H9 (cell line): ENCODE measurements at regions not wholly inside any gene's neighbourhood (a gene's known extent, or its start where the extent isn't known, plus 50 kb on each side); places are given as distances from the start of the nearest gene placed in this dataset.

ENCODE experiments used
- DNase-seq: peaks from one replicate; pipeline ENCODE4 v3.0.0-alpha.2; 2017
- H2AFZ ChIP-seq: one replicate; pipeline ENCODE4 v1.6.1; 2013; ENCODE audit warnings: mild to moderate bottlenecking, low read length, control low read depth, moderate library complexity
- H2AK5ac ChIP-seq: 2 replicates; pipeline ENCODE4 v1.6.1; 2013; ENCODE audit warnings: low read length, control low read depth, mixed read lengths; ENCODE audit not compliant: insufficient read length
- H2BK120ac ChIP-seq: one replicate; pipeline ENCODE4 v1.6.1; 2013; ENCODE audit warnings: low read depth, mild to moderate bottlenecking, low read length, control low read depth, inconsistent platforms; ENCODE audit not compliant: poor library complexity, severe bottlenecking
- H2BK12ac ChIP-seq: 2 replicates; pipeline ENCODE4 v1.6.1; 2013; ENCODE audit warnings: low read length, control low read depth, mixed read lengths, low read depth; ENCODE audit not compliant: insufficient read length
- H2BK15ac ChIP-seq: 2 replicates; pipeline ENCODE4 v1.6.1; 2013; ENCODE audit warnings: low read depth, low read length, control low read depth
- H2BK20ac ChIP-seq: one replicate; pipeline ENCODE4 v1.6.1; 2013; ENCODE audit warnings: low read depth, mild to moderate bottlenecking, low read length, control low read depth, inconsistent platforms; ENCODE audit not compliant: poor library complexity, severe bottlenecking
- H2BK5ac ChIP-seq: 2 replicates; pipeline ENCODE4 v1.6.1; 2013; ENCODE audit warnings: low read length, control low read depth, mixed read lengths; ENCODE audit not compliant: insufficient read length
- H3K14ac ChIP-seq: 2 replicates; pipeline ENCODE4 v1.6.1; 2013; ENCODE audit warnings: low read length, control low read depth; ENCODE audit not compliant: insufficient read depth
- H3K18ac ChIP-seq: 2 replicates; pipeline ENCODE4 v1.6.1; 2013; ENCODE audit warnings: low read depth, mild to moderate bottlenecking, mixed read lengths, low read length, control low read depth; ENCODE audit not compliant: insufficient read length
- H3K23ac ChIP-seq: 2 replicates; pipeline ENCODE4 v1.6.1; 2013; ENCODE audit warnings: low read length, control low read depth, mixed read lengths, low read depth; ENCODE audit not compliant: insufficient read length
- H3K23me2 ChIP-seq: 2 replicates; pipeline ENCODE4 v1.6.1; 2013; ENCODE audit warnings: low read depth, mild to moderate bottlenecking, mixed read lengths, low read length, control low read depth; ENCODE audit not compliant: insufficient read length, poor library complexity, severe bottlenecking
- H3K27ac ChIP-seq: 2 replicates; pipeline ENCODE4 v1.5.1; 2013; ENCODE audit warnings: low read length, control low read depth, mixed read lengths, low read depth; ENCODE audit not compliant: insufficient read length
- H3K27me3 ChIP-seq: 2 replicates; pipeline ENCODE4 v1.6.1; 2013; ENCODE audit warnings: low read length, control low read depth, inconsistent platforms; ENCODE audit not compliant: insufficient read depth
- H3K4ac ChIP-seq: 2 replicates; pipeline ENCODE4 v1.6.1; 2013; ENCODE audit warnings: low read depth, mild to moderate bottlenecking, control low read depth, inconsistent platforms, low read length, moderate library complexity
- H3K4me1 ChIP-seq: 2 replicates; pipeline ENCODE4 v1.6.1; 2013; ENCODE audit warnings: low read length, control low read depth, inconsistent platforms; ENCODE audit not compliant: insufficient read depth
- H3K4me2 ChIP-seq: 2 replicates; pipeline ENCODE4 v1.6.1; 2013; ENCODE audit warnings: low read length, control low read depth, mixed read lengths; ENCODE audit not compliant: insufficient read length, insufficient read depth
- H3K56ac ChIP-seq: 2 replicates; pipeline ENCODE4 v1.6.1; 2013; ENCODE audit warnings: low read depth, mild to moderate bottlenecking, mixed read lengths, low read length, control low read depth; ENCODE audit not compliant: insufficient read length
- H3K79me1 ChIP-seq: 2 replicates; pipeline ENCODE4 v1.6.1; 2013; ENCODE audit warnings: low read depth, mild to moderate bottlenecking, moderate library complexity, low read length, control low read depth, inconsistent platforms; ENCODE audit not compliant: insufficient read depth, poor library complexity, severe bottlenecking
- H3K79me2 ChIP-seq: 2 replicates; pipeline ENCODE4 v1.6.1; 2013; ENCODE audit warnings: low read length, control low read depth, inconsistent platforms; ENCODE audit not compliant: insufficient read depth
- H3K9ac ChIP-seq: 2 replicates; pipeline ENCODE4 v1.6.1; 2013; ENCODE audit warnings: low read length, control low read depth, mixed read lengths; ENCODE audit not compliant: insufficient read length; ENCODE audit errors: extremely low read depth
- H3K9me3 ChIP-seq: one replicate; pipeline ENCODE4 v1.6.1; 2013; ENCODE audit warnings: low read depth, low read length, inconsistent platforms; ENCODE audit not compliant: control insufficient read depth
- H3T11ph ChIP-seq: one replicate; pipeline ENCODE4 v1.6.1; 2013; ENCODE audit warnings: mild to moderate bottlenecking, low read length, control low read depth, inconsistent platforms
- H4K20me1 ChIP-seq: one replicate; pipeline ENCODE4 v1.6.1; 2013; ENCODE audit not compliant: control insufficient read depth, insufficient read length, insufficient read depth
- H4K5ac ChIP-seq: 2 replicates; pipeline ENCODE4 v1.6.1; 2013; ENCODE audit warnings: low read depth, mild to moderate bottlenecking, mixed read lengths, low read length, control low read depth; ENCODE audit not compliant: insufficient read length
- H4K8ac ChIP-seq: replicated peaks from 2 replicates; pipeline ENCODE4 v1.6.1; 2013; ENCODE audit warnings: low read length, control low read depth, mixed read lengths, low read depth; ENCODE audit not compliant: insufficient read length
- H4K91ac ChIP-seq: 2 replicates; pipeline ENCODE4 v1.6.1; 2013; ENCODE audit warnings: low read depth, mild to moderate bottlenecking, moderate library complexity, mixed read lengths, low read length, control low read depth; ENCODE audit not compliant: insufficient read length
- H3K27ac Mint-ChIP-seq, 3 experiments: 2 replicates in 2 of 3; 3 replicates in 1 of 3; pipeline ENCODE4 v1.8.0; 2020 to 2021; ENCODE audit warnings: mixed read lengths in 3 of 3, mild to moderate bottlenecking in 1 of 3, moderate library complexity in 1 of 3
- H3K27me3 Mint-ChIP-seq: 2 replicates; pipeline ENCODE4 v1.8.0; 2021; ENCODE audit warnings: low read depth, mild to moderate bottlenecking, moderate library complexity, mixed read lengths
- H3K36me3 Mint-ChIP-seq, 3 experiments: 2 replicates in 2 of 3; 3 replicates in 1 of 3; pipeline ENCODE4 v1.8.0; 2020 to 2021; ENCODE audit warnings: low read depth in 3 of 3, mixed read lengths in 3 of 3; ENCODE audit not compliant: insufficient read depth in 1 of 3
- H3K4me1 Mint-ChIP-seq, 2 experiments: 2 replicates each; pipeline ENCODE4 v1.8.0; 2020; ENCODE audit warnings: mixed read lengths in 2 of 2
- H3K4me3 Mint-ChIP-seq, 2 experiments: 2 replicates in 1 of 2; 3 replicates in 1 of 2; pipeline ENCODE4 v1.8.0; 2020 to 2021; ENCODE audit warnings: mild to moderate bottlenecking in 2 of 2, mixed read lengths in 2 of 2, moderate library complexity in 1 of 2
- H3K9me3 Mint-ChIP-seq, 2 experiments: 2 replicates in 1 of 2; 3 replicates in 1 of 2; pipeline ENCODE4 v1.8.0; 2020; ENCODE audit warnings: mild to moderate bottlenecking in 2 of 2, mixed read lengths in 2 of 2, moderate library complexity in 1 of 2
- CTCF ChIP-seq: fragments of 200-600 bp; sonication (generic); conservative IDR thresholded peaks from 3 replicates; pipeline ENCODE4 v1.8.0; 2021; ENCODE audit warnings: antibody characterized with exemption, mild to moderate bottlenecking
- WGBS: extraction: QIAGEN DNeasy Blood & Tissue Kit; methylation state at CpG from one replicate; pipeline ENCODE4 v1.1.7; 2013; ENCODE audit warnings: missing lambda C conversion rate, low lambda C conversion rate, mixed read lengths; ENCODE audit not compliant: insufficient read length; ENCODE audit errors: extremely low coverage; 5-methylcytosine and 5-hydroxymethylcytosine counted together

DNA sequence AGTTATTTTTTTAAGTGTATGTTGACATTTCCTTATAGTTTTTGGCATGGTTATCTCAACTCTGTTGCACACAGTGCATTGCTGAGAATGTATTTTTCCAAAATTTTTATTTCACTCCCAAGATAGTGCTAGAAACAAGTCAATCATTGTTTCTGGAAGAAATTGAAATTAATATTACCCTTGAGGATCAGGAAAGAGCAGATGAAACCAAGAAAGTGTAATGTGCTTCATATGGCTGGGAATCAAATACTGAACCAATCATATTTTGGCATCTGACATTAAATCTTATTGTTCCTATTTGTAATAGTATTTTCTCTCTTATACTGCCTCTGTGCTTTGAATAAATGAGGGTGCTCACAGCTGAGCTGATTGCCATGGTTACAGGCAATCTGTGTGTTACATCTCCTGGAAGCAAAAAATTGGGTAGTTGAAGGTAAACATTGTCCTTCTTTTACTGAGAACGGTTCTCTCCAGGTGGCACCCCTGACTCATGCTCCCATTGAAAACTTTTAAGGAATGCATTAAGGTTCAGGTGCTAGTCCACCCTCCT is 358.2 kb upstream of the NR3C2 start:
- H3K4ac ChIP-seq: no peak overlapping the region
- no CpG with 5 or more reads among the region's 1 CpG for WGBS

More for the DNA sequence above, 358.2 kb upstream of the NR3C2 start:
- Mint-ChIP-seq H3K36me3 (no peaks in the 10 kb centered on the region), H3K4me3 (no peak overlapping the region), H3K27ac (no peak overlapping the region), H3K9me3 (no peaks in the 10 kb centered on the region), H3K4me1 (peaks cover 4% of the 10 kb centered on the region in 2 experiments), H3K27me3 (no peaks in the 10 kb centered on the region)
- H4K5ac ChIP-seq: no peak overlapping the region
- no peak overlapping the region for H3K23ac ChIP-seq
- H3K79me1 ChIP-seq: no peaks in the 10 kb centered on the region
- DNase-seq: no peak
- no peaks in the 10 kb centered on the region for H3K27me3 ChIP-seq
- no peak overlapping the region for H3K9ac ChIP-seq
- no peak overlapping the region for H4K91ac ChIP-seq
- no peaks in the 10 kb centered on the region for H3K9me3 ChIP-seq
- no peak overlapping the region for H3K14ac ChIP-seq
- no peak overlapping the region for H3T11ph ChIP-seq
- no peak overlapping the region for H2BK15ac ChIP-seq
- no peak overlapping the region for H3K4me2 ChIP-seq
- TF ChIP-seq CTCF: no peak
- H2BK120ac ChIP-seq: no peak overlapping the region
- H2BK5ac ChIP-seq: no peak overlapping the region
- H4K8ac ChIP-seq: no peak overlapping the region
- no peak overlapping the region for H3K56ac ChIP-seq
- no peak overlapping the region for H3K27ac ChIP-seq
- H3K18ac ChIP-seq: no peak overlapping the region
- no peak overlapping the region for H2BK12ac ChIP-seq
- H2AK5ac ChIP-seq: no peak overlapping the region
- H4K20me1 ChIP-seq: no peaks in the 10 kb centered on the region
- H3K4me1 ChIP-seq: no peaks in the 10 kb centered on the region
- H2BK20ac ChIP-seq: no peak overlapping the region
- H3K79me2 ChIP-seq: no peaks in the 10 kb centered on the region
- H3K23me2 ChIP-seq: no peaks in the 10 kb centered on the region
- H2AFZ ChIP-seq: no peak overlapping the region
